WTC11 (cell line): ENCODE measurements at regions not wholly inside any gene's neighbourhood (a gene's known extent, or its start where the extent isn't known, plus 50 kb on each side); places are given as distances from the start of the nearest gene placed in this dataset.

Source experiments
- CTCF ChIP-seq: fragments of 200-600 bp; IDR thresholded peaks from 2 replicates; pipeline ENCODE4 v1.8.0; 2022; ENCODE audit warnings: antibody characterized with exemption
- MAX ChIP-seq: sonication (generic); formaldehyde crosslinking; IDR thresholded peaks from 2 replicates; pipeline ENCODE4 v1.8.0; 2022; ENCODE audit warnings: mild to moderate bottlenecking, missing genetic modification reagents
- NR2C2 ChIP-seq: sonication (generic); formaldehyde crosslinking; IDR thresholded peaks from 2 replicates; pipeline ENCODE4 v1.8.0; 2022; ENCODE audit warnings: mild to moderate bottlenecking, missing genetic modification reagents

GRCh38 chr2:41900101-41900577, 147.7 kb upstream of the PKDCC start:
- TF ChIP-seq NR2C2 (CRISPR knock-in tag) (no peak), CTCF (no peak), MAX (no peak)
